Brain microvascular endothelial cell (primary cell): ENCODE measurements at regions not wholly inside any gene's neighbourhood (a gene's known extent, or its start where the extent isn't known, plus 50 kb on each side); places are given as distances from the start of the nearest gene placed in this dataset.

Source experiments
- DNase-seq: peaks from one replicate; pipeline ENCODE4 v3.0.0-alpha.2; 2020
- H3K27ac ChIP-seq: fragments of 250-450 bp; sonication (Bioruptor Pico); 2 replicates; pipeline ENCODE4 v1.5.1; 2020; ENCODE audit warnings: mild to moderate bottlenecking, moderate library complexity
- H3K27me3 ChIP-seq: fragments of 250-450 bp; sonication (Bioruptor Pico); replicated peaks from 2 replicates; pipeline ENCODE4 v1.5.1; 2020; ENCODE audit warnings: mild to moderate bottlenecking
- H3K36me3 ChIP-seq: fragments of 250-450 bp; sonication (Bioruptor Pico); replicated peaks from 2 replicates; pipeline ENCODE4 v1.5.1; 2020; ENCODE audit warnings: mild to moderate bottlenecking
- H3K4me3 ChIP-seq: 2 replicates; pipeline ENCODE4 v1.5.1; 2011; ENCODE audit warnings: low read depth, mild to moderate bottlenecking, control low read depth, low read length, moderate library complexity
- CTCF ChIP-seq: IDR thresholded peaks from 2 replicates; pipeline ENCODE4 v1.5.1; 2011; ENCODE audit warnings: low read depth, mild to moderate bottlenecking, moderate library complexity, low read length, control low read depth, inconsistent platforms; ENCODE audit errors: missing control alignments
- in situ Hi-C: cut with HindIII; loops from 2 replicates; pipeline ENCODE4 v1.10.0; 2017; ENCODE audit warnings: low sequenced_read_pairs, low pct_ligation_motif_present

DNA sequence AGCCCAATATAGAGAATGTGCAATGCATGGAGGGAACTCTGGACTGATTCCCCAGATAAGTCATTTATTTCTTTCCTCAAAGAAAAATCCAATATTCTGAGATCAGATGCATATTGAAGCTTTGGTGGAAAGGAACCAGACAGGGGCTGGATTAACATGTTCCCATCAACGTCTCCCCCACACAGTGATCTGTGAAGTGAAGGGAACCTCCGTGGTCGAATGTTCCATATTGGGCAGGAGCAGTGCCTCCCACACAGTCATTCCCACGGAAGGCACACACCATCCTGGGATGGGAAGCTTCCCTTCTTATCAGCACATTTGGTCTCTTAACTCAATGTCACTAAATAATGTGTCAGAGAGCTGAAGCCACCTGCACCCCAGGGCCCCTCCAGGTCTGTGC, 247.1 kb downstream of the BCL11B start:
- no peak for TF ChIP-seq CTCF
- H3K27me3 ChIP-seq = no peaks in the 10 kb centered on the region
- H3K27ac ChIP-seq = no peak overlapping the region
- no peak overlapping the region for H3K4me3 ChIP-seq
- DNase-seq = no peak
- H3K36me3 ChIP-seq = no peaks in the 10 kb centered on the region
- in situ Hi-C loops = no loop called here

GRCh38 chr14:99025418-99025817, 246.6 kb downstream of the BCL11B start:
- no peak overlapping the region for H3K4me3 ChIP-seq
- in situ Hi-C loops = no loop called here
- no peak overlapping the region for H3K27ac ChIP-seq
- no peak for DNase-seq
- no peaks in the 10 kb centered on the region for H3K36me3 ChIP-seq
- TF ChIP-seq CTCF = no peak
- H3K27me3 ChIP-seq = no peaks in the 10 kb centered on the region

GRCh38 chr14:99026471-99026870, 245.5 kb downstream of the BCL11B start:
- no peaks in the 10 kb centered on the region for H3K27me3 ChIP-seq
- no peak overlapping the region for H3K27ac ChIP-seq
- in situ Hi-C loops = no loop called here
- TF ChIP-seq CTCF = no peak
- no peak for DNase-seq
- no peak overlapping the region for H3K4me3 ChIP-seq
- no peaks in the 10 kb centered on the region for H3K36me3 ChIP-seq

DNA sequence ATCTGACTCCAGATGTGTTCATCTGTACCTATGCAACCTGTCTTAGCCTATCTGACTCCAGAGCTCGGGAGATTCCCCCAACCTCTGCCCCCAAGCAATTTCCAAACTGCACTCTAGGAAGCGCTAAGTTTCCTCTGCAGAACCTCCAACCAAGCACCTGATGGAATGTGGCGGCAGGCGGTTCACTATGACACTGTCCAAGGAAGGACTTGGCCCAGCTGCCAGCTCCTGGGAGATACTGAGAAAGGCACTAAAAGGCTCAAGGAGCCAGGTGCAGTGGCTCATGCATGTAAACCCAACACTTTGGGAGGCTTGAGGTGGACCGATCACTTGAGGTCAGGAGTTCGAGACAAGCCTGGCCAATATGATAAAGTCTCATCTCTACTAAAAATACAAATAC, 244.0 kb downstream of the BCL11B start:
- Histone ChIP-seq H3K36me3 (no peaks in the 10 kb centered on the region), H3K27me3 (no peaks in the 10 kb centered on the region), H3K27ac (no peak overlapping the region), H3K4me3 (no peak overlapping the region)
- in situ Hi-C loops = no loop called here
- DNase-seq = no peak
- TF ChIP-seq CTCF = no peak

DNA sequence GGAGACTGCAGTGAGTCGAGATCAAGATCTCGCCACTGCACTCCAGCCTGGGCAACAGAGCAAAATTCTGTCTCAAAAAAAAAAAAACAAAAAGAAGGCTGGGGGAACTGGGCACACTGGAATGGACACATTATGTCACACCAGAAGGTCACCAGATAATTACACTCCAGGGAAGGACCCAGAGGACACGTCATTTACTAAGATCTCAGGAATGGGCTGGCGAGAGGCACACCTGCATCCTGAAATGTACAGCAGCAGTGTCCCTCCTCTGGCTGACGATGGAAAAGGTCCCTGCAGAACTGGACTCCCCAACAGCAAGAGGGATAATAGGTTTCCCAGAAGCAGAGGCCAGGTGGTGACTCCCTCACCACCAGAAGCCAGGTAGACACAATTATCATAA, 243.5 kb downstream of the BCL11B start:
- H3K4me3 ChIP-seq = no peak overlapping the region
- no peak overlapping the region for H3K27ac ChIP-seq
- in situ Hi-C loops = no loop called here
- no peaks in the 10 kb centered on the region for H3K36me3 ChIP-seq
- H3K27me3 ChIP-seq = no peaks in the 10 kb centered on the region
- no peak for TF ChIP-seq CTCF
- DNase-seq = no peak

DNA sequence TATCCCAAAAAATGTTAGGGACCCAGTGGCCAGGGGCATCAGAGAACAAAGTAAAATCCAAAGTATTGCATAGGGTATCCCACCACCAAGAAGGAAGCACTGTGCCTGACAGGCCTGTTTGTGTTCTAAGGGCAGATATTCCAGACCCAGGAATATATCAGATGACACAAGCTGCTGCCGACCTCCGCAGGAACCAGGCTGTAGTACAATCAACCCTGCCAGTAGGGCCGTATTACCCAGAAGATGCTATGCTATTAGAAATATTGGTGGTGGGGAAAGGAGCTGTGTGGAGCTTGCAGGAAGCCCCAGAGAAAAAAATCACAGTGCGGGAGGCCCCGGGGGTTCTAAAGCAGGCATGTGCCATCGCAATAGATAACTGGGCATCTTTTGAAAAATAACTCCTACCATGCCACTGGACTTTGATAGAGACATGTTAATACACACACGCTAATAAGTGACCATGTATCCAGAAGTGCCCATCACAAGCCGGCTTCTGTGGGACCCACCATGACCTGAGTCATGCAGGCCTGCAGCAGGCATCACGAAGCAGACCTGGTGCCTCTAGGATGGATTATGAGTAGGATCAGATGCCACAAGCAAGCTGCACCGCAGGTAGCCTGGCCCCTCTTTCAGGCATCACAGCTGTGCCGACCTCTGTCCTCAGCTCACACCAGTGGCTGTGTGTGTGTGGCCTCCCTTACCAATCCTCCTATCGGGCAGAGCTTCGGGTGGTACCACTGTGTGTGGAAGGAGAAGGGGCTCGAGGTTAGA, 242.7 kb downstream of the BCL11B start:
- no peak for TF ChIP-seq CTCF
- Histone ChIP-seq H3K27ac (no peak overlapping the region), H3K36me3 (no peaks in the 10 kb centered on the region), H3K4me3 (no peak overlapping the region), H3K27me3 (no peaks in the 10 kb centered on the region)
- DNase-seq = no peak
- in situ Hi-C loops = no loop called here
